Activated CD4-positive, CD25-positive, alpha-beta regulatory T cell treated with anti-CD3 and anti-CD28 coated beads, Interleukin-2, amount 50 U/mL, for 16 hours (primary cell): ENCODE measurements at regions not wholly inside any gene's neighbourhood (a gene's known extent, or its start where the extent isn't known, plus 50 kb on each side); places are given as distances from the start of the nearest gene placed in this dataset.
"Not testable (repeated sequence)": the region's sequence is repeated elsewhere in the genome, so short reads cannot be mapped to it uniquely, and the experiment has no call there.

ENCODE experiments used
- DNase-seq: peaks from one replicate; pipeline ENCODE4 v3.0.0-alpha.2; 2020; ENCODE audit warnings: low read depth, low spot score

DNA sequence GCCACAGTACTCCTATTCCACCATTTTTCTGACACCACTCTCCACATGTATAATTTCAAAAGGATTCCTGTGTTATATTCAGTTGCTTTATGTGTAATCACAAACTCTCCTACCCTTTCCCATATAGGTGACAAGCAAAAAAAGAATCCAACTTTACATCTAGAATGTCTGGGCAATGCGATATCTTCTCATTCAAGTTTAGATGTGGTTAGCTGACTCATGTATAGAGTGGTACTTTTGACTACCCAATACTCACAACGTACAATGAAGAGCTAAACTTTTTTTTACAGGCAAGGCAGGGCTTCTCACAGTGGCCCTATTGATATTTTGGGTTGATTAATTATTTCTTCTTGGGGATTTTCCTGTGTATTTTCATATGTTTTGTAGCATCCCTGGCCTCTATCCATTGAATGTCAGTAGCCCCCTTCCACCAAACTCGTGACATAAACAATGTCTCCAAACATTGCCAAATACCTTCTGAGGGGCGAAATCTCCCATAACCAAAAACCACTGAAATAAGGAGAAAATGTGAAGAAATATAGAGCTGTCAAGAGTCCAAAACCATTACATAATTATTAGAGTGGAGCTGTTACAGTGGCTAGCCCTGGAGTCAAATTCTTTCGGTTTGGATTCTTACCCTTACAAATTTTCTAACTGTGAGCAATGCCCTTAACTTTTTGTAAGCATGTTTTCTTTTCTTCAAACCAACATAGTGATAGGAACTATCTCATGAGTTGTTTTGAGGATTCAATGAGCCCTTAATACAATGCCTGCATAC is 342.6 kb downstream of the NSUN3 start:
- DNase-seq, result no peak

DNA sequence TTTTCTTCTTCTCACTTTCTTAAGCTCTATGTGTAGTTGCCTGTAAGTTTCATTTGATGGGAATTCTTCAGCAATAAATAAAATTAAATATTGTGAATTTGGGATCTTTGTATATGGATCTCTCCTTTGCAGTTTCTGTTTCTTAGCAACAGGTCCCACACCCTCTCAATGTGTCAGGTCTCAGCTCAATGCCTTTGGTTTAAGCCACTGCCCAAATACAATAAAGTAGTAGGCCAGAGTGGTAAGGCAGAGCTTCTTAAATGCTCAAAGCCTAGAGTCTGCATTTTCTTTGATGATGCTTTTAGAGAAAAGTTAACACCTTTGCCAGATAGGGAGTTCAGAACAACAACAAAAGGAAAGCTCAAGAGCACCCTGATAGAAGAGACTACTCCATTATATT is 343.7 kb downstream of the NSUN3 start:
- no peak for DNase-seq

DNA sequence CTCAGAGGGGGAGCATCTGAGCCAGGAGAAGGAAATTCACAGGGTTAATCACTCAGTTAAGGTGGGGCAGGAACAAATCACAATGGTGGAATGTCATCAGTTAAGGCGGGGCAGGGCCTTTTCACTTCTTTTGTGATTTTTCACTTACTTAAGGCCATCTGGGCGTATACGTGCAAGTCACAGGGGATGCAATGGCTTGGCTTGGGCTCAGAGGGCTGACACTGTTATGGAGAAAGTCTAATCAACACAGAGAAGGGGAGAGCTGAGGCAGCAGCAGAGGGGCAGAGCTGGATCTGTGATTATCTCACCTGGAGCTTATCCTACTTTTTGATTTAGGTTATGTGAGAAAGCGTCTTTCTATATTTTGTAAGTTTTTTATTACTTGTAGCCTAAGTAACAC is 350.1 kb downstream of the NSUN3 start:
- not testable (repeated sequence) for DNase-seq

DNA sequence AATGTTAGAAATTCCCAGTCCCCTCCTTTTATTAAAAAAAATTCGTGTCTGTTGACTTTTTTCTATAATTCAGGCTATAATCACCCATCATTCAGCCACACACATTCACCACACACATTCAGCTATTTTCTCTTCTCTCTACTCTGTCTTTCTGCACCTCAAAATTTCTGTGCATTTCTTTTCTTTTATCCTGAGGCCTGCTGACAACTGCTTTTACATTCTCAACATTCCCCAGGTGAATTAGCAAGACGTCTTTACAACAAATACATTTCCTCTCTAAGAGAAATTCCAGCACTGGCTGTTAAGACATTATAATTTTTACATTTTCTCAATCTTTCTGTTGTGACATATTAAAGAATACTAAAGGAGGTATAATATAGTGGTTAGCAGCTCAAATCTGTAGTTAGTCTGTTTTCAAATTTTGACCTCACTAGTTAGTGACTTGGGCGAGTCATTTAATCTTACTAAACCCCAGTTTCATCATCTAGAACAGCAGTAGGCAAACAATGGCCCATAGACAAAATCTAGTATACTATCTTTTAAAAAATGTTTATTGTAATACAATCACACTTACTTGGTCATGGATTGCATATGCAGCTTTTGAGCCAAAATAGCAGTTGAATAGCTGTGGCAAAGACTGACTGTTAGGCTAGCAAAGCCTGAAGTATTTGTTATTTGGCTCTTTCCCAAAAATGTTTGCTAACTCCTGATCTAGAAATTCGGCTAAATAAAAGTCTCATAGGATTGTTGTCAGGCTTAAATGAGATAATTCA is 350.7 kb downstream of the NSUN3 start:
- no peak for DNase-seq

DNA sequence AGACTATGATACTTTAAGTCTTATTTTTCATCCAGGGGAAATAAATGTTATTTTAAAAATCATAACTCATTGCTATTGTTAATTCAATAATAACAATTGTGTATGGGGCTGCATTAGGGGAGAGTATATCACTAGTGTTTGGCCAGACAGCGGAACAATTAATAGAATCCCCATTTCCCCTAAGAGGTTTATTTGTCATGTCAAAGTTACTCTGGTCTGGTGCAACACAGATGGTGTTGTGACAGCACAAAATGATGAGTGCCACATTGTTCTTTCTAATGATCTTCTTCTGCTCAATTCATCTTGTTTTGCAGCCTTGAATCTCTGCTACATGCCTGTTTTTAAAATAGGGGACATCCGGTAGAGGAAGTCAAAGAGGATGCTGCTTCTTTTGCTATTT is 351.6 kb downstream of the NSUN3 start:
- DNase-seq, result no peak

DNA sequence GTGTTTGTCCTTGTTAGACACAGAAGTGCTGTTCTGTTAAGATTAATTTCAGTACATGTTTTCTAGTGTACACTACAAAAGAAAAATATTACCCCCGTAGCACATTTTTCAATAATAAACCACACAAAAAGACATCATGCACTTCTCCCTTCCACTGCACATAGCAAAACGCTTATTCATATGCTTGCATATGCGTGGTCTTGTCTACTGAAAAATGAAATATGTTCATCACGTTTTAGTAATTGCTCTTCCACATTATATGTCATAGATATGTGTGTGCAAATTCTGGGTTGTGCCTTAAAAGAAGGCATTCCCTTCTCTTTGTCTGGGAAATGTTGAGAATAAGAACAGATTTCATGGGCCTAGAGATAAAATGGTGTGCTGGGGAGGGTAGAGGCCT is 353.9 kb downstream of the NSUN3 start:
- DNase-seq, result no peak

DNA sequence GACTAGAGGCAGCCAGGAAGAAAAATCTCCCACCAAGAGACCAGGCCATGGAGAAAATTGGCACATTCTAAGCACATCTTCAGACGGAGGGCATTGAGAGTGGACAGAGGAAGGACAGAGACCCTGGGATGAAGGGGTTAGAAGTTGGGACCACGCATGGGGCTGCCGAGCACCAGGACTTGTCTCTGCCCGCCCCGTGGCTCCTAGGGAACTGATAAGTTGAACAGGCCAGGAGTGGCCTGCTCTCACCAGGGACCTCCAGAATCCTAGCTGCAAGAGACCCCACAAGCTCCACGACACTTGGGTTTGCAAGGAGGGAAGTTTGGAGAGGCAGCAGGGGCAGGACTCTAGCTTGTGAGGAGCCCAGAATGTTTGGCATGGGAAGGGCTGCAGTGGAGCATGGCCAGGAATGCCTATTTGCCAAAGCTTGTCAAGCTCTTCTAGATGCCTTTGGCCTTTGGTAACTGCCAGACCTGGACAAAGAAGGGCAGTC is 355.1 kb downstream of the NSUN3 start:
- no peak for DNase-seq

DNA sequence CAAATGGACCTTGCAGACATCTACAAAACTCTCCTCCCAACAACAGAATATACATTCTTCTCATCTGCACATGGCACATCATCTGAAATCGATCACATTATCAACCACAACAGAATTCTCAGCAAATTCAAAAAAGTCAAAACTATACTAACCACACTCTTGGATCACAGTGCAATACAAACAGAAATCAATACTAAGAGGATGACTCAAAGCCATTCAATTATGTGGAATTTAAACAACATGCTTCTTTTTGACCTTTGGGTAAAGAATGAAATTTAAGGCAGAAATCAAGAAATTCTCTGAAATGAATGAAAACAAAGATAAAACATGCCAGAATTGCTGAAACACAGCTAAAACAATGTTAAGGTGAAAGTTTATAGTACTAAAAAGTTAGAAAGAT is 358.1 kb downstream of the NSUN3 start:
- DNase-seq, result no peak

DNA sequence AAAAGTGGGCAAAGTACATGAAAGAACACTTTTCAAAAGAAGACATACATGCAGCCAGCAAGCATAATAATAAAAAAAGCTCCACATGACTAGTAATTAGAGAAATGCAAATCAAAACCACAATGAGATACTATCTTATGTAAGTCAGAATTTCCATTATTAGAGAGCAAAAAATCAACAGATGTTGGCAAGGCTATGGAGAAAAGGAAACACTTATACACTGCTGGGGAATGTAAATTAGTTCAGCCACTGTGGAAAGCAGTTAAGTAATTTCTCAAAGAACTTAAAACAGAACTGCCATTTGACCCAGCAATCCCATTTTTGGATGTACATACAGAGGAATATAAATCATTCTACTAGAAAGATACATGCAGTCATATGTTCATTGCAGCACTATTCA is 360.7 kb downstream of the NSUN3 start:
- no peak for DNase-seq

DNA sequence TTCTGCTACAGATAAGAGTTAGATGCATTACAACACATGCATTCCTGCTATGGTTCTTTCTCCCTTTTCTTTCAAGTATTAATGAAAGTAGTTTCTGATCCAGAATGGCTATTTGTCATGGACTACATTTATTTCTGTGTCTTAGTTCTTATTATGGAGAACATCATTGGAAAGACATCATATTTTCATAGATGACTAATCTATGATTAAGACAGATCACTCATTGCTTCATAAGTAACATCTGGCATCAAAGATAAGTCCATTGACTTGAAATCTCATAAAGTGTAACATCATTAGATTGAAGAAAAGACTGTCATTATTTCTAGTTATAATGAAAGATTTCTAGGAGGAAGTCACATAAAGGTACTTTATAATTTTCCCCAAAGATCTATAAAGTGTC is 366.7 kb downstream of the NSUN3 start:
- DNase-seq, result no peak

DNA sequence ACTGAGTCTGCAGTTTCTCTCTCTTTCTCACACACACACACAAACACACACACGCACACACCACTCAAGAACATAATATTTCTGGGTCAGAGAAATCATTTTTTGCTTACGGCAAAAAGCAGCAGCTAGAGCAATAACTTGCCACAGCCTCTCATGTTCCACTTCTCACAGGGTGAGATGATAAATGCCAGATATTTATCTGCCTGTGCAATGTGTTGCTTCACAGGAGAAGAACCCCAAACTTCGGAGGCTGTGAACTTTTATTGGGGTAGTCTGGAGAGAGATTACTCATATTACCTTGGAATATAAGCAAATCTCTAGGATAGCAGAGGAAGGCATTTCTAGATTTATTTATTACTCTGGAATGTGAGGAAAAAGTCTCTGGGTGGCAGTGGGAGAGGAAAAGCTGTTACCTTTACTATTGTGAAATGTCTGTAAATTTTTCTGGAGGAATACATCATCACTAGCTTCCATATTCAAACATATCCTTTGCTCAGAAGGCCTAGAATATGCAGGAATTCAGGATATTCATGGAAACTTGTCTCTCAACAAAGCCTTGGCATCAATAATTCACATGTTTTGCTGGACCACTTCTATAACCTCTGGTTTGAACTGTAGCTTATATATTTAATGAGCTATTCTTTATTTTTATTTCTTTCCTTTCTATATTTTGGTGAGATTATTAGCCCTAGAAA is 369.2 kb downstream of the NSUN3 start:
- no peak for DNase-seq

DNA sequence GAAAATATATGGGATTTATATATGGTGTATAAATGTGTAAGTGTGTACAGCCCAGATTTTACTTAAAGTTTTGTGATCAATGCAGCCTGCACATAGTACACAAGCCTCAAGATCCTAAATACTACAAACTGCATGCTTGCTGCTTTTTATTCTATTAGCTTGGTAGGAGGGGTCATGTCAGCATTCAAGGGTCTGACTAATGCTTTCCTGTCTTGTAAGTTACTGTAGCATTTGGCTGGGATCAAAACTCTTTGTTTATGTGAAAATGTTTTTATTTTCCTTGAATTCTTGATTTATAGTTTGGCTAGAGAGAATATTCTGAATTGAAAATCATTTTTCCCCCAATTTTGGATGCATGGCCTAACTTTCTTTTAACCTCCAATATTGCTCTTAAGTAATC is 370.9 kb downstream of the NSUN3 start:
- DNase-seq, result no peak

DNA sequence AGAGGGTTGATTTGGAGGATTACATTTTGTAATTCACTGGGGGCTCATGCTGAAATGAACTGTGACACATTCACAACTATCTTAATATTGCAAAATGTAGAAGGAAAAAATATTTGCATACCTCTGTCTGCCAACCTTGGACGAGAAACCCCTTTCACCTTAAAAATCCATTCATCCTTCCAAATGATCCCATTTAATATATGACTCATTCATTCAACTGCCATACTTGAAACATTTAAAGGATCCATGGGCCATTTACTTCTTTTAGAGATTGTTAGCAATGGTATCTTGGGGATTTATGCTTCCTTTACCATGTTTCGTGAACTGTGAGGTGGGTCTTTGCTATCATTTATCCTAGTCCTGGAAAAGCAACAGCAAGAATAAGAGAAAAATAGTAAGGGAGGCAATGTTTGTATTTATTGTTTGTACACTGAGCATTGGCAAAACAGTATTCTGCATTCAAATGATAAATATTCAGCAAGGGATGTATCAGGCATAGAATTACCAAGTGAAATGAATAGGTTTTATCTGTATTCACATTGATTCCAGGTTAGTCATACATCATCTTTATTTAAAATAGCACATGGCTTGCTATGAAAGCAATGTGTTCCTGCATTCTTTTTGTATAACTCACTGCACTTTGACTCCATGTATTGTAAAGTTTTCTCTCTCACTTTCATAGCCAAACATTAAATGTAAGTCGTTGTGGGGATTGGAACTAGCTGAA is 378.1 kb downstream of the NSUN3 start:
- DNase-seq, result no peak

DNA sequence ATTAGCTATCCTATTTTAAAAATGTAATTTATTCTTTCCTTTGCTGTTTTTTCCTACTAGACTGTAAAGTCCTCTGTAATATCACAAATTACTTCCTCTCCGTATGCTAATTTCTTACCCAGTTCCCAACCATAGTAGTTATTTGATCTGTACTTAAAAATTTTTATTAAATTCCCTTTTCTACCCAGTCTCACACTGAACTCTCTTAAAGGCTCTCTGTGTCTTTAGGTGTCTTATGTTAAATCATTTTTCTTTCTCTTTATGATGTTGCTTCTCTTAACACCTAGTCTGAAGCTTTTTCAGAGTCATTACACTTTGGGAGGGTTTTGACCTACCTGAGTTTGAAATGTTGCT is 378.6 kb downstream of the NSUN3 start:
- DNase-seq, result no peak

DNA sequence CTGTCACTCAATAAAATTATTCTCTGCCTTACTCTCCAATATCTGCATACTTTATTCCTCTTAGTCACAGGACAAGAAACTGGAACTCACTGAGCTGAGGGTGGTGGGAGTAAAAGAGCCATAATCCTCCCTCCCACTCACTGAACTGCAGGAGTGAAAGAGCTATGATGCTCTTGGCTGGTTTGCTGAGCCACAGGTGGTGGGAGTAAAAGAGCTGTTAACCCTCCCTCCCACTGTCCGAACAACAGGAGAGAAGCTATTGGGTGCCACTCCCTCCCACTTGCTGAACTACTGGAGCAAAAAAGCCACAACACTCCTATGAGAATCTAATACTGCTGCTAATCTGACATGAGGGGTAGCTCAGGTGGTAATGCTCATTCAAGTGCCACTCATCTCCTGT is 391.0 kb downstream of the NSUN3 start:
- DNase-seq, result no peak

DNA sequence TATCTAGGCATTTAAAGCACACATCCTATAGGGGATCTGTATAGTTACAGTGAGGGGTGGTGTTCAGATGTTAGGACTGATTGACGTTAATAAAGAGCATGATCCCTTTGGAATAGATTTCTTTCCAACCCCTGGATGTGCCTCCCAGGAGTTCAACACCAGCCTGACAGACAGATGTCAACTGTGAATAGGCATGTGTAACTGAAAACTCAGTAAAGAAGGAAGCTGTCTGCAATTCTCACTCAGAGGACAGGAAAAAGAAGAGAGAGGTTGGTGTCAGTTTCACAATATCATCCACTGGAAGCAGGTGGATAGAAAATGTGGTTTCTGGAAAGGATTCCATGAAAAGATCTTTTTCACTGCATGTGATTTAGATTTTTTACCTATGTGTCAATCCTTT is 396.3 kb downstream of the NSUN3 start:
- no peak for DNase-seq

DNA sequence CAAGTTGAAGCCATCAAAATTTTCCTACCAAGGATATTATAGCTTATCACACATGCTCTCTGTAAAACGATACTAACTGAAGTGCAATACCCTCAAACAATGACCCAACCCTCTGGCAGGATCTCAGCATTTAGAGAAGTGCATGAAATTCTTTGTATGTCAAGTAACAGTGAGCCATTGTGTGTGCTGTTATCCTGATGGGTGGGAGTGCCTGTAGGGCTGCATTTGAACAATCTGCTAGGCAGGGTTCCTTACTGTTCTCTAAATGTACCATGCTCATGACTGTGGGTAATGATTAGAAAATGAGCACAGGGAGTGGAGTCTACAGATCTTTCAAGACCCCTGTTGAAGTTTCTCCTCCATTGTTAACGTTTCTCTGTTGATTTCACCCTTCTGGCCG is 398.1 kb downstream of the NSUN3 start:
- no peak for DNase-seq

DNA sequence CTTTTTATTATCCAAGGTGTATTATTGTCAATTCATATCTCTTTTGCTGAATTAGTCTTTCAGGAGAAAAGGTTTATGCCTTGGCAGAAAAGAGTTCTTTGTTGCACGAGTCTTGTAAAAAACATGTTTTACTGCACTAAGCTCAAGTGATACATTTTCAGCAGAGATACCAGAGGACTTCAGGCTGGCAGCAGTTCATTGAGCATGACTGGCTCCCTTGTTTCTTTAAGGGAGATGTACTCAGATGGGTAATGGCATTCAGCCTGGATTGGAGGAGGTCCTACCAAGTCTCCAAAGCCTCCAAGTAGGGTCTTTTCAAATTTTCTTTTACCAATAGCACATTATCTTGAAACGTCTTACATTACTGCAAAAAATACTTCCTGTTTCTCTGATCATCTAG is 400.1 kb downstream of the NSUN3 start:
- DNase-seq, result no peak

DNA sequence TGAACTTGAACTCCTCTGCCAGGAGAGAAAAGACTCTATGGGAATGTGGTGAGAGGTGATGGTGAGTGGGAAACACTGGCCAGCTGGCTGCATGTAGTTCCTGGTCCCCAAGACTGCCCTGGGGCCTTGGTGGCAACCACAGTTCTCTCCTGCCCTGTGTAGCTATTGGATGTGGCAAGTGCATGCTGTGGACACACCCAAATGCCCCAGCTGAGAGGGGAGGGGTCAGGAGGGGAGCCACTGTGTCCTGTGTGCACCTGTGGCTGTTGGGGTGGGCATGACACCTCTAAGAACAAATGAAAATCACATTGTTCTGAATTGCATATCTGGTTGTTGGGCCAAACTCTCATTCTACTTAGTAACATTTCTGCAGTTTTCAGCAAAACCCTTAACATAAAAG is 409.6 kb downstream of the NSUN3 start:
- DNase-seq, result no peak

DNA sequence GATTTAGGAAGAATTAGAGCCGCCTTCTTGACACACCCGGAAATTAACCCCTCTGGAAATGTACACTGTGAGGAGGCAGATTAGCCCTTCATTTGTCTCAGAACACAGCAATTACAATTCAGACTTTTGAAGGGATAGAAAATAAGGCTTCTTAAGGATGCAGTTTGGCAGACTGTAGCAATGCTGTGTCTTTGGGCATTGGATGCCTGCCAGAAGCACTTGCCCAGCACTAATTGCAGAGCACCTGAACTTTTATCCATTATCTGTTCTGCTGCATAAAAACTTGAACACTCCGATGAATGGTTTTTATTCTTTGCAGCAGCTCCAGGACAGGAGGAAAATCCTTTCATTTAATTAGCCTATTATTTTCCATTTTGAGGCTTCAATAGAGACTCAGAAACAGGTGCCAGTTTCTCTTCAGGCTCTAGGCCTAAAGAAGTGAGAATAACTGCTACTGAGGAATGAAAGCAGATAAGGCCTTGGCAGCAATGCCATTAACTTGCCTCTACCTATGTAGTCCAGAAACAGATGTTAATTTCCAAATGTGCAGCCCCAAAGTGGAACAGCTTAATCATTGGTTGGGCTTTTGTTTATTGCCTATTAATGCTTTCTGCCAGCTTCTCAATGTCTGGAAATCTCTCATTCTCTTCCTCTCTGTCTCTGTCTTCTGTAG is 418.5 kb downstream of the NSUN3 start:
- DNase-seq, result no peak

DNA sequence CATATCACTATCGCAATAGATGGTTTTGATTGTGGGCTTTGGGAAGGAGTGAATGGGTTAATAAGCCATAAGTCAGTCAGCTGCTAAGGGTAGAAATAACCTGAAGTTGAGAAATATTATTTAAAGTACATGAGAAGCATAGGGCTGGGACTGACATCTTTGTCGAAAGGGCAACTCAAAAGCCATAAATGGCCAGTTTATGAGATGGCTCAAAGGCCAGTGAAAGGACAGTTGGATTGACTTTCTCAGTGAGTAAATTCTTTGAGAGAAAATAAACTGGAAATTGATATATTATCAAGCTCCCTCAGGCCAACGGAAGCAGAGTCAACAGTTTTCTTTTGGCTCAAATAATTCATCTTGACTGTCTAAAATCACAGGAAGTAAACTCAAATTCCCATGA is 419.8 kb downstream of the NSUN3 start:
- DNase-seq, result no peak
